IMR-90 (cell line): ENCODE measurements at regions not wholly inside any gene's neighbourhood (a gene's known extent, or its start where the extent isn't known, plus 50 kb on each side); places are given as distances from the start of the nearest gene placed in this dataset.

Experiments
- ATAC-seq: fragments of 200-7000 bp; cut with Tn5 transposase; 2 replicates; pipeline ENCODE4 v1.9.1; 2020; ENCODE audit warnings: low read depth, mild to moderate bottlenecking, moderate library complexity
- BruUV-seq: library from RNA; stranded (reverse); fragments of 400-500 nt; replicated peaks from 2 replicates; lab custom pipeline; 2021; lab: Mats Ljungman, UMichigan
- CTCF ChIA-PET: fragments of 300-600 bp; formaldehyde crosslinking; extraction: SDS; loops from one replicate; lab custom pipeline; 2021; ENCODE audit warnings: antibody characterized with exemption; lab: Yijun Ruan, JAX
- POLR2A ChIA-PET: fragments of 300-600 bp; sonication (Branson Sonifier 250); formaldehyde crosslinking; loops from one replicate; lab custom pipeline; 2022; ENCODE audit warnings: antibody characterized with exemption; ENCODE audit not compliant: unreplicated experiment; lab: Charles Lee
- DNase-seq: peaks from one replicate; pipeline ENCODE4 v3.0.0; 2013
- H2AFZ ChIP-seq: replicated peaks from 2 replicates; pipeline ENCODE3; 2013; ENCODE audit warnings: low read length, mild to moderate bottlenecking; ENCODE audit not compliant: poor library complexity
- H2AK5ac ChIP-seq: 2 replicates; pipeline ENCODE4 v1.6.1; 2013; ENCODE audit warnings: low read depth, low read length, inconsistent platforms
- H2AK9ac ChIP-seq: replicated peaks from 2 replicates; pipeline ENCODE3; 2013; ENCODE audit warnings: mild to moderate bottlenecking, low read depth, low read length, moderate library complexity; ENCODE audit not compliant: poor library complexity
- H2BK120ac ChIP-seq: 2 replicates; pipeline ENCODE4 v1.6.1; 2013; ENCODE audit warnings: low read depth, low read length, inconsistent platforms
- H2BK15ac ChIP-seq: 3 replicates; pipeline ENCODE4 v1.6.1; 2013; ENCODE audit warnings: low read depth, low read length, inconsistent platforms
- H2BK20ac ChIP-seq: 2 replicates; pipeline ENCODE4 v1.6.1; 2013; ENCODE audit warnings: low read depth, mild to moderate bottlenecking, inconsistent platforms, low read length, moderate library complexity
- H2BK5ac ChIP-seq: 2 replicates; pipeline ENCODE4 v1.6.1; 2013; ENCODE audit warnings: mild to moderate bottlenecking, low read depth, low read length, inconsistent platforms; ENCODE audit not compliant: poor library complexity, severe bottlenecking
- H3K14ac ChIP-seq: replicated peaks from 2 replicates; pipeline ENCODE4 v1.6.1; 2013; ENCODE audit warnings: low read depth, low read length, inconsistent platforms
- H3K18ac ChIP-seq: 2 replicates; pipeline ENCODE4 v1.6.1; 2013; ENCODE audit warnings: low read depth, low read length, control low read depth
- H3K23ac ChIP-seq: 2 replicates; pipeline ENCODE4 v1.6.1; 2013; ENCODE audit warnings: low read depth, low read length, inconsistent platforms
- H3K27ac ChIP-seq: 2 replicates; pipeline ENCODE4 v1.5.1; 2013; ENCODE audit warnings: mild to moderate bottlenecking, control low read depth, low read length; ENCODE audit not compliant: insufficient read depth
- H3K27me3 ChIP-seq: 2 replicates; pipeline ENCODE4 v1.6.1; 2013; ENCODE audit warnings: low read length; ENCODE audit not compliant: control insufficient read depth, insufficient read depth
- H3K36me3 ChIP-seq: 2 replicates; pipeline ENCODE4 v1.6.1; 2013; ENCODE audit warnings: low read length, mixed read lengths; ENCODE audit not compliant: control insufficient read depth, insufficient read depth
- H3K4ac ChIP-seq: 2 replicates; pipeline ENCODE4 v1.6.1; 2013; ENCODE audit warnings: low read depth, low read length, inconsistent platforms
- H3K4me1 ChIP-seq: 2 replicates; pipeline ENCODE4 v1.6.1; 2013; ENCODE audit warnings: low read length, mixed read lengths; ENCODE audit not compliant: control insufficient read depth, insufficient read depth
- H3K4me2 ChIP-seq: 2 replicates; pipeline ENCODE4 v1.6.1; 2013; ENCODE audit warnings: low read depth, mild to moderate bottlenecking, control low read depth, low read length, moderate library complexity
- H3K4me3 ChIP-seq: 2 replicates; pipeline ENCODE4 v1.5.1; 2013; ENCODE audit warnings: low read depth, mild to moderate bottlenecking, control low read depth, low read length, moderate library complexity; ENCODE audit not compliant: insufficient read depth
- H3K56ac ChIP-seq: 2 replicates; pipeline ENCODE4 v1.6.1; 2013; ENCODE audit warnings: low read length, inconsistent platforms; ENCODE audit not compliant: insufficient read depth; ENCODE audit errors: extremely low read depth
- H3K79me1 ChIP-seq, 2 experiments: 2 replicates each; pipeline ENCODE4 v1.6.1; 2013; ENCODE audit warnings: low read length in 2 of 2, inconsistent platforms in 1 of 2, low read depth in 1 of 2
- H3K9ac ChIP-seq: 2 replicates; pipeline ENCODE4 v1.6.1; 2013; ENCODE audit warnings: low read depth, low read length, control low read depth
- H3K9me1 ChIP-seq: 2 replicates; pipeline ENCODE4 v1.6.1; 2013; ENCODE audit warnings: low read length, inconsistent platforms; ENCODE audit not compliant: insufficient read depth
- H3K9me3 ChIP-seq: 2 replicates; pipeline ENCODE4 v1.6.1; 2013; ENCODE audit warnings: low read length; ENCODE audit not compliant: control insufficient read depth, insufficient read depth
- H4K20me1 ChIP-seq: 2 replicates; pipeline ENCODE4 v1.6.1; 2013; ENCODE audit warnings: low read length, inconsistent platforms; ENCODE audit not compliant: insufficient read depth
- H4K5ac ChIP-seq: 2 replicates; pipeline ENCODE4 v1.6.1; 2013; ENCODE audit warnings: mild to moderate bottlenecking, low read depth, low read length, control low read depth
- H4K8ac ChIP-seq, 2 experiments: 2 replicates each; pipeline ENCODE4 v1.6.1; 2013; ENCODE audit warnings: low read depth in 2 of 2, low read length in 2 of 2, control low read depth in 1 of 2, inconsistent platforms in 1 of 2
- H4K91ac ChIP-seq: 2 replicates; pipeline ENCODE4 v1.6.1; 2013; ENCODE audit warnings: low read depth, low read length, inconsistent platforms; ENCODE audit not compliant: insufficient read depth
- CEBPB ChIP-seq: IDR thresholded peaks from 2 replicates; pipeline ENCODE4 v1.6.1; 2012; ENCODE audit warnings: low read depth, low read length, improper control_type of control experiment
- CHD1 ChIP-seq: IDR thresholded peaks from 2 replicates; pipeline ENCODE4 v1.6.1; 2012; ENCODE audit warnings: low read depth, low read length, improper control_type of control experiment
- ELK1 ChIP-seq: fragments of 150-350 bp; IDR thresholded peaks from 2 replicates; pipeline ENCODE4 v1.6.1; 2016; ENCODE audit warnings: low read depth, mild to moderate bottlenecking, low read length, moderate library complexity, borderline replicate concordance
- FOS ChIP-seq: fragments of 150-350 bp; IDR thresholded peaks from 2 replicates; pipeline ENCODE4 v1.6.1; 2016; ENCODE audit warnings: low read depth, low read length
- MAFK ChIP-seq: IDR thresholded peaks from 2 replicates; pipeline ENCODE4 v1.6.1; 2012; ENCODE audit warnings: low read depth, low read length, improper control_type of control experiment
- MAZ ChIP-seq: IDR thresholded peaks from 2 replicates; pipeline ENCODE4 v1.6.1; 2012; ENCODE audit warnings: low read depth, mild to moderate bottlenecking, low read length, improper control_type of control experiment, moderate library complexity, borderline replicate concordance
- MXI1 ChIP-seq: IDR thresholded peaks from 2 replicates; pipeline ENCODE4 v1.6.1; 2012; ENCODE audit warnings: low read depth, mild to moderate bottlenecking, low read length, moderate library complexity, borderline replicate concordance
- POLR2A ChIP-seq: IDR thresholded peaks from 2 replicates; pipeline ENCODE4 v1.6.1; 2012; ENCODE audit warnings: mild to moderate bottlenecking, low read depth, low read length
- RAD21 ChIP-seq: IDR thresholded peaks from 2 replicates; pipeline ENCODE4 v1.6.1; 2012; ENCODE audit warnings: low read length, improper control_type of control experiment
- RFX5 ChIP-seq: IDR thresholded peaks from 2 replicates; pipeline ENCODE4 v1.8.0; 2012; ENCODE audit warnings: low read depth, mild to moderate bottlenecking, low read length, moderate library complexity
- USF2 ChIP-seq: fragments of 150-350 bp; IDR thresholded peaks from 2 replicates; pipeline ENCODE4 v1.6.1; 2017; ENCODE audit warnings: mild to moderate bottlenecking, antibody characterized with exemption, low read length, low read depth
- WGBS, 2 experiments: methylation state at CpG; one replicate each; pipeline versions ENCODE4 v1.1.5 to v1.1.7; 2013; ENCODE audit warnings: missing lambda C conversion rate in 2 of 2; ENCODE audit not compliant: insufficient read length in 1 of 2; ENCODE audit errors: extremely low coverage in 2 of 2; 5-methylcytosine and 5-hydroxymethylcytosine counted together
- dilution Hi-C: fragments of 300-500 bp; cut with HindIII; formaldehyde crosslinking; loops from one replicate; pipeline ENCODE4 v1.14.3; 2018; ENCODE audit warnings: low sequenced_read_pairs; ENCODE audit not compliant: unreplicated experiment
- in situ Hi-C: fragments of 300-500 bp; cut with MboI; formaldehyde crosslinking; loops from 3 replicates; pipeline ENCODE4 v1.14.3; 2019; ENCODE audit warnings: low sequenced_read_pairs, inconsistent platforms, mixed read lengths
- intact Hi-C: fragments of 100-400 bp; cut with micrococcal nuclease; formaldehyde crosslinking; loops from 2 replicates; pipeline ENCODE4 v1.10.0; 2022

- in situ Hi-C loops = loop anchor here (25.0 kb wide), 1 partner anchor 837 kb away; no protein-coding TSS in a partner anchor
- POLR2A ChIA-PET = no interaction called here
- no TSS peak for BruUV-seq
Measured at GRCh38 chr10:33799944-33800323, 465.5 kb upstream of the NRP1 start.

More at GRCh38 chr10:33799944-33800323, 465.5 kb upstream of the NRP1 start:
- H3K4me2 ChIP-seq = no peak overlapping the region
- H4K8ac ChIP-seq = no peak overlapping the region
- WGBS, 2 experiments = 100% methylated on average over 1 of the region's 5 CpGs; no CpG with 5 or more reads in 1 of the 2 experiments
- no peak overlapping the region for H3K14ac ChIP-seq
- H3K27me3 ChIP-seq = no peaks in the 10 kb centered on the region
- no peaks in the 10 kb centered on the region for H3K9me3 ChIP-seq
- H3K23ac ChIP-seq = no peak overlapping the region
- H3K18ac ChIP-seq = no peak overlapping the region
- H3K4ac ChIP-seq = no peak overlapping the region
- H3K36me3 ChIP-seq = no peaks in the 10 kb centered on the region
- no peaks in the 10 kb centered on the region for H3K4me1 ChIP-seq
- no peak overlapping the region for H2AK9ac ChIP-seq
- H2BK15ac ChIP-seq = no peak overlapping the region
- no peak overlapping the region for H2AFZ ChIP-seq
- no peak overlapping the region for H3K27ac ChIP-seq
- no peak overlapping the region for H2BK5ac ChIP-seq
- TF ChIP-seq RAD21 = no peak
- no peak for TF ChIP-seq ELK1
- no peak for TF ChIP-seq MAFK
- no peak for TF ChIP-seq USF2
- no peak for TF ChIP-seq FOS
- no peak for TF ChIP-seq CEBPB
- no peak for TF ChIP-seq MAZ
- no peak for TF ChIP-seq RFX5
- TF ChIP-seq CHD1 = no peak
- TF ChIP-seq POLR2A = no peak
- no peak for TF ChIP-seq MXI1
- CTCF ChIA-PET = no interaction called here
- H4K5ac ChIP-seq = no peak overlapping the region
- H3K56ac ChIP-seq = no peak overlapping the region
- no peak overlapping the region for H3K4me3 ChIP-seq
- DNase-seq (no peak), ATAC-seq (no peak)
- H2AK5ac ChIP-seq = no peak overlapping the region
- no peak overlapping the region for H4K91ac ChIP-seq
- H4K20me1 ChIP-seq = no peaks in the 10 kb centered on the region
- dilution Hi-C loops = no loop called here
- H2BK120ac ChIP-seq = no peak overlapping the region
- H3K9me1 ChIP-seq = no peaks in the 10 kb centered on the region
- H3K9ac ChIP-seq = no peak overlapping the region
- H2BK20ac ChIP-seq = no peak overlapping the region
- H3K79me1 ChIP-seq = no peaks in the 10 kb centered on the region
- intact Hi-C loops = loop anchor here (10.0 kb wide), 1 partner anchor 465 kb away; the partner anchor contains the start of gene NRP1
